Neural progenitor cell (in vitro differentiated cells): ENCODE measurements at regions not wholly inside any gene's neighbourhood (a gene's known extent, or its start where the extent isn't known, plus 50 kb on each side); places are given as distances from the start of the nearest gene placed in this dataset.

Experiments used
- EZH2 ChIP-seq: fragments of 200-600 bp; sonication (generic); IDR thresholded peaks from 2 replicates; pipeline ENCODE4 v1.6.1; 2017; ENCODE audit warnings: antibody characterized with exemption, mild to moderate bottlenecking, moderate library complexity
- TF ChIP-seq, protein P1 (sequence below): fragments of 200-600 bp; sonication (generic); IDR thresholded peaks from 2 replicates; pipeline ENCODE4 v1.5.1; 2017; ENCODE audit warnings: antibody characterized with exemption, mild to moderate bottlenecking

DNA sequence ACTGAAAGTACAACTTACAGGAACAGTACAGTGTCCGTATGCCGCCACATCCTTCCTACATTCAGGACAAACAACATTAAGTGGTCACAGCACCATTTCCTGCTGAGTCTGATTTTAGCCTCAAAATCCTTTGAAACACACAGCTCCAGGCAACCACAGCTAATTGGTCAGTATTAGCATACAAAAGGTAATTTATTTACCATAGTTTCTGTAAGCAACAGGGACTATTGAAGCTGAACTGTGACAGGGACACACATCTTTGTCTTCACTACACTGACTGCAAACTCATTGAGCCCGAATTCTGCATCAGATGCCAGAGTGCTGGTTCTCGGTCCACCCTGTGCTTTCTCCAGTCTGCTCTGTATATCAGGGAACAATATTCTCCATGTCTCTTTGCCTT is 151.8 kb downstream of the ST6GAL2 start:
- TF ChIP-seq, protein P1, sequence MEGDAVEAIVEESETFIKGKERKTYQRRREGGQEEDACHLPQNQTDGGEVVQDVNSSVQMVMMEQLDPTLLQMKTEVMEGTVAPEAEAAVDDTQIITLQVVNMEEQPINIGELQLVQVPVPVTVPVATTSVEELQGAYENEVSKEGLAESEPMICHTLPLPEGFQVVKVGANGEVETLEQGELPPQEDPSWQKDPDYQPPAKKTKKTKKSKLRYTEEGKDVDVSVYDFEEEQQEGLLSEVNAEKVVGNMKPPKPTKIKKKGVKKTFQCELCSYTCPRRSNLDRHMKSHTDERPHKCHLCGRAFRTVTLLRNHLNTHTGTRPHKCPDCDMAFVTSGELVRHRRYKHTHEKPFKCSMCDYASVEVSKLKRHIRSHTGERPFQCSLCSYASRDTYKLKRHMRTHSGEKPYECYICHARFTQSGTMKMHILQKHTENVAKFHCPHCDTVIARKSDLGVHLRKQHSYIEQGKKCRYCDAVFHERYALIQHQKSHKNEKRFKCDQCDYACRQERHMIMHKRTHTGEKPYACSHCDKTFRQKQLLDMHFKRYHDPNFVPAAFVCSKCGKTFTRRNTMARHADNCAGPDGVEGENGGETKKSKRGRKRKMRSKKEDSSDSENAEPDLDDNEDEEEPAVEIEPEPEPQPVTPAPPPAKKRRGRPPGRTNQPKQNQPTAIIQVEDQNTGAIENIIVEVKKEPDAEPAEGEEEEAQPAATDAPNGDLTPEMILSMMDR, result no peak
- no peak for TF ChIP-seq EZH2
